ENCODE measurements at regions not wholly inside any gene's neighbourhood (a gene's known extent, or its start where the extent isn't known, plus 50 kb on each side); places are given as distances from the start of the nearest gene placed in this dataset.

GRCh38 chr9:16337322-16338029 is 533.0 kb downstream of the BNC2 start:
- TF ChIP-seq EZH2 (IDR thresholded peaks at IDR 0.05; ENCODE audit: borderline replicate concordance) (no peak), CTCF (IDR thresholded peaks at IDR 0.05; ENCODE audit: poor library complexity) (no peak)
